ENCODE measurements at regions not wholly inside any gene's neighbourhood (a gene's known extent, or its start where the extent isn't known, plus 50 kb on each side); places are given as distances from the start of the nearest gene placed in this dataset.
"Not testable (repeated sequence)": the region's sequence is repeated elsewhere in the genome, so short reads cannot be mapped to it uniquely, and the experiment has no call there.

DNA sequence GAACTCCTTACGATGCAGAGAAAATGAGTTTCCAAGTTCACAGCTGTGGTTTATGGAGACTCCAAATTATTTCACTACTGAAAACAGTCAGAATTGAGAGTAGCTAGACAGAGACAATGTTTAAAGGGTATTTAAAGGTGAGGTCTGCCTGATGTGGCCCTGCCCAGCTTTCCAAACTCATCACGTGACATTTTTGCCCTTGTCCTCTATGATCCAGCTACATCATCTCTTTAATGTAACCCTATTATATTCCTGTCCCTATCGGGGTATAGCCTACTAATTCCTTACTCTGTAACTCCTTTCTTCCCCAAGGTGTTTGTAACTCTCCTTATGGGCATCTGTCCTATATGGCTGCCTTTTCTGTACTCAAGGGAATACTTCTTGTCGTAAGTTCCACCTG, 297.2 kb downstream of the GRXCR1 start:
- no peaks in the 10 kb centered on the region for H3K4me1 ChIP-seq (ENCODE audit: control insufficient read depth, extremely low read depth, insufficient read depth, low read length)

GRCh38 chr4:43212576-43212975, 320.1 kb downstream of the GRXCR1 start:
- dilution Hi-C loops (cut with MboI; ENCODE audit: extremely low pct_ligation_motif_present, low sequenced_read_pairs); H3K9me1 ChIP-seq (ENCODE audit: control insufficient read depth, extremely low read depth, insufficient read depth, low read length); DNase-seq (ENCODE audit: low read depth, low spot score); H3K4me2 ChIP-seq (ENCODE audit: control insufficient read depth, extremely low read depth, insufficient read depth, low read depth, low read length); H3K9ac ChIP-seq (ENCODE audit: control insufficient read depth, extremely low read depth, insufficient read depth, low read length); H3K36me3 ChIP-seq (ENCODE audit: control insufficient read depth in 2 of 2, extremely low read depth in 1 of 2, insufficient read depth in 2 of 2, low read length in 2 of 2); H3K4me3 ChIP-seq (ENCODE audit: control insufficient read depth in 2 of 3, extremely low read depth in 1 of 3, insufficient read depth in 2 of 3, low read depth in 1 of 3, low read length in 3 of 3); H3K9me3 ChIP-seq (ENCODE audit: control insufficient read depth, low read depth, low read length); H4K20me1 ChIP-seq (ENCODE audit: control insufficient read depth, extremely low read depth, insufficient read depth, low read length); H3K27me3 ChIP-seq (ENCODE audit: control insufficient read depth, extremely low read depth, insufficient read depth, low read length); H2AFZ ChIP-seq (ENCODE audit: control insufficient read depth, low read length); H3K27ac ChIP-seq (ENCODE audit: control insufficient read depth, insufficient read depth, low read length); H3K4me1 ChIP-seq (ENCODE audit: control insufficient read depth, extremely low read depth, insufficient read depth, low read length); H3K79me2 ChIP-seq (ENCODE audit: control insufficient read depth, insufficient read depth, low read length); FAIRE-seq: not testable (repeated sequence)

More for the DNA sequence above, 297.2 kb downstream of the GRXCR1 start:
- DNase-seq (ENCODE audit: low read depth, low spot score) (no peak), FAIRE-seq (no peak)
- Histone ChIP-seq H3K27me3 (ENCODE audit: control insufficient read depth, extremely low read depth, insufficient read depth, low read length) (no peaks in the 10 kb centered on the region), H3K4me2 (ENCODE audit: control insufficient read depth, extremely low read depth, insufficient read depth, low read depth, low read length) (no peak overlapping the region), H3K9me1 (ENCODE audit: control insufficient read depth, extremely low read depth, insufficient read depth, low read length) (no peaks in the 10 kb centered on the region), H2AFZ (ENCODE audit: control insufficient read depth, low read length) (no peak overlapping the region), H3K9ac (ENCODE audit: control insufficient read depth, extremely low read depth, insufficient read depth, low read length) (no peak overlapping the region), H4K20me1 (ENCODE audit: control insufficient read depth, extremely low read depth, insufficient read depth, low read length) (no peaks in the 10 kb centered on the region), H3K27ac (ENCODE audit: control insufficient read depth, insufficient read depth, low read length) (no peak overlapping the region), H3K36me3 (ENCODE audit: control insufficient read depth in 2 of 2, extremely low read depth in 1 of 2, insufficient read depth in 2 of 2, low read length in 2 of 2) (no peaks in the 10 kb centered on the region), H3K9me3 (ENCODE audit: control insufficient read depth, low read depth, low read length) (no peaks in the 10 kb centered on the region), H3K4me3 (ENCODE audit: control insufficient read depth in 2 of 3, extremely low read depth in 1 of 3, insufficient read depth in 2 of 3, low read depth in 1 of 3, low read length in 3 of 3) (no peak overlapping the region), H3K79me2 (ENCODE audit: control insufficient read depth, insufficient read depth, low read length) (no peaks in the 10 kb centered on the region)
- TF ChIP-seq CTCF (optimal IDR thresholded peaks at IDR 0.05 in 1 of 3, IDR thresholded peaks at IDR 0.05 in 1 of 3, conservative IDR thresholded peaks at IDR 0.05 in 1 of 3; ENCODE audit: extremely low read depth in 1 of 3, insufficient read depth in 2 of 3, low read length in 3 of 3), result no peak
- TF ChIP-seq EZH2 (IDR thresholded peaks at IDR 0.05; ENCODE audit: low read length), result no peak
- dilution Hi-C loops (cut with MboI; ENCODE audit: extremely low pct_ligation_motif_present, low sequenced_read_pairs), result no loop called here

DNA sequence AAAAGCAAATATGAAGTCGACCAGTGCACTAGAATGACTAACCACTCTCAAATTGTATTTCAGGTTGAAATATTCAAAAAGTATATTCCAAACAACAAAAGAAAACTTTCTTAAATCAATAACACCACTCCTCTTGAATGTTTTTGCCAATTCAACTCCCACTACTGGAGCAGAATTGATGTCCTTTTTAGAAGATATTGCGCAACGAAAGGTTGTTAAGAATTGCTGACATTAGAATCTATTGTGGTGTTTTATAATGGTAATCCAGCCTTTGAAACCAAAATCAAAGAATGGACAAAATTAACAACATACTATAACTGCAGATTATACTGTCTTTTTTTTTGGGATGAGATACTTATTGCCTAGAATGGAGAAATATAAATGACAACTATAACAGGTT, 331.3 kb downstream of the GRXCR1 start:
- Histone ChIP-seq H2AFZ (ENCODE audit: control insufficient read depth, low read length) (no peak overlapping the region), H3K9me1 (ENCODE audit: control insufficient read depth, extremely low read depth, insufficient read depth, low read length) (no peaks in the 10 kb centered on the region), H3K36me3 (ENCODE audit: control insufficient read depth in 2 of 2, extremely low read depth in 1 of 2, insufficient read depth in 2 of 2, low read length in 2 of 2) (no peaks in the 10 kb centered on the region), H3K27ac (ENCODE audit: control insufficient read depth, insufficient read depth, low read length) (no peak overlapping the region), H3K4me3 (ENCODE audit: control insufficient read depth in 2 of 3, extremely low read depth in 1 of 3, insufficient read depth in 2 of 3, low read depth in 1 of 3, low read length in 3 of 3) (no peak overlapping the region), H3K9me3 (ENCODE audit: control insufficient read depth, low read depth, low read length) (no peaks in the 10 kb centered on the region), H3K27me3 (ENCODE audit: control insufficient read depth, extremely low read depth, insufficient read depth, low read length) (no peaks in the 10 kb centered on the region), H4K20me1 (ENCODE audit: control insufficient read depth, extremely low read depth, insufficient read depth, low read length) (no peaks in the 10 kb centered on the region), H3K79me2 (ENCODE audit: control insufficient read depth, insufficient read depth, low read length) (no peaks in the 10 kb centered on the region), H3K4me2 (ENCODE audit: control insufficient read depth, extremely low read depth, insufficient read depth, low read depth, low read length) (no peak overlapping the region), H3K9ac (ENCODE audit: control insufficient read depth, extremely low read depth, insufficient read depth, low read length) (no peak overlapping the region), H3K4me1 (ENCODE audit: control insufficient read depth, extremely low read depth, insufficient read depth, low read length) (no peaks in the 10 kb centered on the region)
- TF ChIP-seq CTCF (optimal IDR thresholded peaks at IDR 0.05 in 1 of 3, IDR thresholded peaks at IDR 0.05 in 1 of 3, conservative IDR thresholded peaks at IDR 0.05 in 1 of 3; ENCODE audit: extremely low read depth in 1 of 3, insufficient read depth in 2 of 3, low read length in 3 of 3) (no peak), EZH2 (IDR thresholded peaks at IDR 0.05; ENCODE audit: low read length) (no peak)
- dilution Hi-C loops (cut with MboI; ENCODE audit: extremely low pct_ligation_motif_present, low sequenced_read_pairs), result no loop called here
- FAIRE-seq (no peak), DNase-seq (ENCODE audit: low read depth, low spot score) (no peak)

Data from keratinocyte (primary cell).